ENCODE measurements at regions not wholly inside any gene's neighbourhood (a gene's known extent, or its start where the extent isn't known, plus 50 kb on each side); places are given as distances from the start of the nearest gene placed in this dataset.

- TF ChIP-seq EP300 (IDR thresholded peaks at IDR 0.05; ENCODE audit: borderline replicate concordance in 1 of 2, low read depth in 2 of 2, low read length in 2 of 2), result no peak
- TF ChIP-seq CTCF (IDR thresholded peaks at IDR 0.05; ENCODE audit: control extremely low read depth in 1 of 3, insufficient read depth in 1 of 3, low read depth in 1 of 3, low read length in 3 of 3), result no peak
- no peak for TF ChIP-seq EGR1 (IDR thresholded peaks at IDR 0.05; ENCODE audit: borderline replicate concordance, low read depth, low read length)
- no peak for TF ChIP-seq SUZ12 (IDR thresholded peaks at IDR 0.05; ENCODE audit: low read length)
- no peak for TF ChIP-seq ZNF274 (IDR thresholded peaks at IDR 0.05; ENCODE audit: borderline replicate concordance, extremely low read depth, low read length)
- TF ChIP-seq POLR2AphosphoS5 (IDR thresholded peaks at IDR 0.05; ENCODE audit: low read depth, low read length), result no peak
- TF ChIP-seq USF2 (IDR thresholded peaks at IDR 0.05; ENCODE audit: low read length), result no peak
- no peak for TF ChIP-seq PHF8 (conservative IDR thresholded peaks at IDR 0.05; ENCODE audit: low read depth, low read length)
- TF ChIP-seq EZH2 (IDR thresholded peaks at IDR 0.05; ENCODE audit: low read depth, low read length, severe bottlenecking), result no peak
- no peak for TF ChIP-seq POLR2A (IDR thresholded peaks at IDR 0.05; ENCODE audit: control extremely low read depth in 1 of 2, low read depth in 2 of 2, low read length in 2 of 2)
- TF ChIP-seq CREB1 (IDR thresholded peaks at IDR 0.05), result no peak
- TF ChIP-seq TCF12 (IDR thresholded peaks at IDR 0.05; ENCODE audit: low read depth, low read length), result no peak
- TF ChIP-seq ATF3 (IDR thresholded peaks at IDR 0.05; ENCODE audit: insufficient read depth, low read depth, low read length), result no peak
- TF ChIP-seq MAFK (IDR thresholded peaks at IDR 0.05; ENCODE audit: low read depth, low read length), result no peak
Measured at GRCh38 chr3:197404754-197405153, 106.3 kb upstream of the DLG1 start.

Data from H1 (cell line).